Breast epithelium (tissue), 3 donors: ENCODE measurements at regions not wholly inside any gene's neighbourhood (a gene's known extent, or its start where the extent isn't known, plus 50 kb on each side); places are given as distances from the start of the nearest gene placed in this dataset.

Experiments
- CTCF ChIP-seq, 3 donors: fragments of 450-650 bp; IDR thresholded peaks; one replicate each; pipeline ENCODE4 v1.5.1; 2016 to 2017; ENCODE audit warnings: antibody characterized with exemption in 3 of 3, mild to moderate bottlenecking in 3 of 3, moderate library complexity in 3 of 3
- POLR2A ChIP-seq: fragments of 450-650 bp; IDR thresholded peaks from one replicate; pipeline ENCODE4 v1.6.1; 2016; ENCODE audit warnings: antibody characterized with exemption, mild to moderate bottlenecking, moderate library complexity
- POLR2AphosphoS5 ChIP-seq, 3 donors: sonication (generic); formaldehyde crosslinking; IDR thresholded peaks; one replicate each; pipeline ENCODE4 v1.6.1; 2017; ENCODE audit warnings: antibody characterized with exemption in 3 of 3

- TF ChIP-seq CTCF (IDR thresholded peaks at IDR 0.05) (no peak), POLR2A (no peak), POLR2AphosphoS5 (IDR thresholded peaks at IDR 0.05) (no peak)
These were observed 408.8 kb upstream of the CNKSR2 start for GRCh38 chrX:20965270-20966044.
